NT2/D1 (cell line): ENCODE measurements at regions not wholly inside any gene's neighbourhood (a gene's known extent, or its start where the extent isn't known, plus 50 kb on each side); places are given as distances from the start of the nearest gene placed in this dataset.

Experiments used
- YY1 ChIP-seq: IDR thresholded peaks from 2 replicates; pipeline ENCODE4 v1.6.1; 2011; ENCODE audit not compliant: insufficient read length, insufficient read depth
- ZNF274 ChIP-seq: IDR thresholded peaks from 2 replicates; pipeline ENCODE4 v1.6.1; 2011; ENCODE audit warnings: mild to moderate bottlenecking, low read depth, low read length

DNA sequence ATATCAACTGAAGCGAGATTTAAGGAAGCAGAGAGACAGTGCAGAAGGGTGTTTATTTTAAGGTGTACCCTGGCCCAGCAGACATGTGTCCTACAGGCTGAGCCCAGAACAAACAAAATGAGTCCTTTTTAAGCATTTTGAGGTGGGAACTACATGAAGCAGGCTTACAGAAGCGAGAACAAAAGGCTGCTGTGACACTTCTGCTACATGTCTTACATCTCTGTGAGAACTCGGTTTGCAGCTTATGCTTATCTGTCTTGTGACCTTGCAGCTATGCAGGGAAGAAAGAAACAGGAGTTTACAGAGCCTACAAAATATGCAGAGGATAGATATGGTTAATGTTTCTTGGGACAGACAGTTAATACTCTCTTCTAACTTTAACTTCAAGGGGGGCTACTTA, 295.9 kb downstream of the CEMIP2 start:
- TF ChIP-seq YY1 = no peak
- no peak for TF ChIP-seq ZNF274
